Nephron progenitor cell (in vitro differentiated cells): ENCODE measurements at regions not wholly inside any gene's neighbourhood (a gene's known extent, or its start where the extent isn't known, plus 50 kb on each side); places are given as distances from the start of the nearest gene placed in this dataset.

Experiments used
- DNase-seq: peaks from one replicate; pipeline ENCODE4 v3.0.0; 2021
- H3K27ac Mint-ChIP-seq: 2 replicates; pipeline ENCODE4 v1.8.0; 2021; ENCODE audit warnings: mild to moderate bottlenecking, moderate library complexity, mixed read lengths
- H3K27me3 Mint-ChIP-seq: 2 replicates; pipeline ENCODE4 v1.8.0; 2021; ENCODE audit warnings: mild to moderate bottlenecking, low read depth, mixed read lengths; ENCODE audit not compliant: poor library complexity
- H3K36me3 Mint-ChIP-seq: 2 replicates; pipeline ENCODE4 v1.8.0; 2021; ENCODE audit warnings: low read depth, mixed read lengths
- H3K4me1 Mint-ChIP-seq: 2 replicates; pipeline ENCODE4 v1.8.0; 2021; ENCODE audit warnings: mixed read lengths
- H3K4me3 Mint-ChIP-seq: 2 replicates; pipeline ENCODE4 v1.8.0; 2021; ENCODE audit warnings: mild to moderate bottlenecking, moderate library complexity, mixed read lengths
- H3K9me3 Mint-ChIP-seq: 2 replicates; pipeline ENCODE4 v1.8.0; 2021; ENCODE audit warnings: mild to moderate bottlenecking, moderate library complexity, mixed read lengths
- CTCF ChIP-seq: fragments of 200-600 bp; sonication (generic); IDR thresholded peaks from 2 replicates; pipeline ENCODE4 v1.5.0; 2021; ENCODE audit warnings: antibody characterized with exemption

- H3K4me3 Mint-ChIP-seq, result no peak overlapping the region
- H3K27me3 Mint-ChIP-seq, result peaks cover 7% of the 10 kb centered on the region
- DNase-seq, result no peak
- H3K36me3 Mint-ChIP-seq, result no peaks in the 10 kb centered on the region
- no peaks in the 10 kb centered on the region for H3K4me1 Mint-ChIP-seq
- no peak overlapping the region for H3K27ac Mint-ChIP-seq
- no peaks in the 10 kb centered on the region for H3K9me3 Mint-ChIP-seq
- TF ChIP-seq CTCF, result no peak
These were observed 265.9 kb upstream of the RUNX1 start for GRCh38 chr21:35314857-35315582.

- Mint-ChIP-seq H3K9me3 (peaks cover 16% of the 10 kb centered on the region), H3K27ac (no peak overlapping the region), H3K36me3 (no peaks in the 10 kb centered on the region), H3K4me1 (no peaks in the 10 kb centered on the region), H3K4me3 (no peak overlapping the region), H3K27me3 (peaks cover 4% of the 10 kb centered on the region)
- DNase-seq, result no peak
- no peak for TF ChIP-seq CTCF
These were observed 262.9 kb upstream of the RUNX1 start for GRCh38 chr21:35311985-35312384.

GRCh38 chr21:35309316-35309715 is 260.2 kb upstream of the RUNX1 start:
- no peak for DNase-seq
- Mint-ChIP-seq H3K27ac (no peak overlapping the region), H3K27me3 (peaks cover 7% of the 10 kb centered on the region), H3K9me3 (peaks cover 16% of the 10 kb centered on the region), H3K4me1 (no peaks in the 10 kb centered on the region), H3K36me3 (no peaks in the 10 kb centered on the region), H3K4me3 (no peak overlapping the region)
- TF ChIP-seq CTCF, result no peak

GRCh38 chr21:35303085-35303484 is 254.0 kb upstream of the RUNX1 start:
- Mint-ChIP-seq H3K9me3 (peaks cover 8% of the 10 kb centered on the region), H3K36me3 (no peaks in the 10 kb centered on the region), H3K4me1 (no peaks in the 10 kb centered on the region), H3K27me3 (peaks cover 11% of the 10 kb centered on the region), H3K4me3 (no peak overlapping the region), H3K27ac (no peak overlapping the region)
- no peak for DNase-seq
- no peak for TF ChIP-seq CTCF

GRCh38 chr21:35298757-35299156 is 249.7 kb upstream of the RUNX1 start:
- DNase-seq, result no peak
- Mint-ChIP-seq H3K27ac (no peak overlapping the region), H3K27me3 (peaks cover 10% of the 10 kb centered on the region), H3K36me3 (no peaks in the 10 kb centered on the region), H3K4me1 (peaks cover 13% of the 10 kb centered on the region), H3K9me3 (peaks cover 4% of the 10 kb centered on the region), H3K4me3 (no peak overlapping the region)
- no peak for TF ChIP-seq CTCF

GRCh38 chr21:35297665-35298064 is 248.6 kb upstream of the RUNX1 start:
- Mint-ChIP-seq H3K9me3 (peaks cover 4% of the 10 kb centered on the region), H3K4me3 (no peak overlapping the region), H3K36me3 (no peaks in the 10 kb centered on the region), H3K4me1 (peaks cover 13% of the 10 kb centered on the region), H3K27me3 (peaks cover 5% of the 10 kb centered on the region), H3K27ac (no peak overlapping the region)
- no peak for DNase-seq
- TF ChIP-seq CTCF, result no peak
